ENCODE measurements at regions not wholly inside any gene's neighbourhood (a gene's known extent, or its start where the extent isn't known, plus 50 kb on each side); places are given as distances from the start of the nearest gene placed in this dataset.

DNA sequence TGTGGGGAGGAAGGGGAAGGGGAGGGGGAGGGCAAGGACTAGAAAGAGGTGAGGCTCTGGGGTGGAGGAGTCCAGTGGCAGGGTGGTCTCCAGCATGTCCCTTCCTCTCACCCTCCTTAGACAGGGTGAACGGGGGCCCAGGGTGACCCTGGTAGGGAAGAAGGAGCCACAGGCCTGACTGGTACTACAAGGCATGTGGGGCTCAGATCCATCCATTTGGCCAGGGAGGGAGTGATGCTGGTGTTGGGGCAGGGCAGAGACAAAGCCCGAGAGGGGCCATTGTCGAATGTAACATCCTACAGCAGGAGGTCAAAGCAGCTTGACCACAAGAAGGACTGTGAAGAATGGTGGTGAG lies 69.0 kb upstream of the SHISAL1 start:
- WGBS, 2 donors (ENCODE audit: low coverage in 1 of 2): 92% methylated on average over 3 of the region's 3 CpGs; no CpG with 5 or more reads in 1 of the 2 donors
- no peak overlapping the region for H3K4me3 ChIP-seq
- TF ChIP-seq POLR2A (IDR thresholded peaks at IDR 0.05) (no peak), POLR2AphosphoS5 (IDR thresholded peaks at IDR 0.05) (no peak), EP300 (IDR thresholded peaks at IDR 0.05) (no peak)
- TF ChIP-seq, protein P1, sequence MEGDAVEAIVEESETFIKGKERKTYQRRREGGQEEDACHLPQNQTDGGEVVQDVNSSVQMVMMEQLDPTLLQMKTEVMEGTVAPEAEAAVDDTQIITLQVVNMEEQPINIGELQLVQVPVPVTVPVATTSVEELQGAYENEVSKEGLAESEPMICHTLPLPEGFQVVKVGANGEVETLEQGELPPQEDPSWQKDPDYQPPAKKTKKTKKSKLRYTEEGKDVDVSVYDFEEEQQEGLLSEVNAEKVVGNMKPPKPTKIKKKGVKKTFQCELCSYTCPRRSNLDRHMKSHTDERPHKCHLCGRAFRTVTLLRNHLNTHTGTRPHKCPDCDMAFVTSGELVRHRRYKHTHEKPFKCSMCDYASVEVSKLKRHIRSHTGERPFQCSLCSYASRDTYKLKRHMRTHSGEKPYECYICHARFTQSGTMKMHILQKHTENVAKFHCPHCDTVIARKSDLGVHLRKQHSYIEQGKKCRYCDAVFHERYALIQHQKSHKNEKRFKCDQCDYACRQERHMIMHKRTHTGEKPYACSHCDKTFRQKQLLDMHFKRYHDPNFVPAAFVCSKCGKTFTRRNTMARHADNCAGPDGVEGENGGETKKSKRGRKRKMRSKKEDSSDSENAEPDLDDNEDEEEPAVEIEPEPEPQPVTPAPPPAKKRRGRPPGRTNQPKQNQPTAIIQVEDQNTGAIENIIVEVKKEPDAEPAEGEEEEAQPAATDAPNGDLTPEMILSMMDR (IDR thresholded peaks at IDR 0.05): no peak
- H3K36me3 ChIP-seq: no peaks in the 10 kb centered on the region
- no peak for ATAC-seq
- H3K27me3 ChIP-seq: no peaks in the 10 kb centered on the region
- peaks cover 0 to 19% (median 0%) of the 10 kb centered on the region in 3 donors for H3K4me1 ChIP-seq
- H3K27ac ChIP-seq: no peak overlapping the region
- H3K9me3 ChIP-seq: peaks cover 0 to 10% (median 0%) of the 10 kb centered on the region in 3 donors

DNA sequence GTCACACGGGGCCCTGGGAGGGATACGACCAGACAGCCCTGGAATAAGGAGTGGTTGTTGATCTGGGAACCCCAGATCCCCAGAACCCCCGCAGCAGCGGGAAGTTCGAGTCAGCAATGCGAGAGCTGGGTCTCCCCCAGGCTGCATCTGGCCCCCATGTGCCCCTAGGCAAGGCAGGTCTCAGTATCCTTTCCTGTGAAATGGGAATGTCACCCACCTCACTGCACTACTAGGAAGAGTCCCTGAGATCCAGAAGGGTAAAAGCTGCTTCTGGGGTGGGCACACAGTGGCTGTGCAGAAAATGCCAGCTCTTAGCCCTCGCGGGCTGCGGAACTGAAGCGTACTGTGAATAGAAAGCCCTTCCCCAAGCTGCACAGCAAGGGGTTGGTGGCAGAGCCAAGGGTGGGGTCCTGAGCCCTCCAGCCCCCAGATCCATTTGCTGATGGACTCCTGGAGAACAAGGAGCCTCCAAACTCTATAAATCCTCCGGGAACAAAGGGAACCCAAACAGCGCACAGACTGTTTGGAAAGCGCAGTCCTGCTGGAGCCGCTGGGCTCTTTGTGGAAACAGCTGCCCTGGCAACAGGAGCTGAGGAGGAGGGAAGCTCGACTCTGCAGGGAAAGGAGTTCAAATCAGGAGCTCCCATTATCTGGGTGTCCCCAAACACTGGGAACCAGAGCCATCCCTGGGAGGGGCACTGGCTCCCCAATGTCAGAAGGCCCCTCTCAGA lies 68.2 kb upstream of the SHISAL1 start:
- no peak for TF ChIP-seq POLR2AphosphoS5 (IDR thresholded peaks at IDR 0.05)
- no peak for TF ChIP-seq EP300 (IDR thresholded peaks at IDR 0.05)
- no peak for TF ChIP-seq POLR2A (IDR thresholded peaks at IDR 0.05)
- TF ChIP-seq, protein P1 (IDR thresholded peaks at IDR 0.05): no peak
- peak overlapping the region in 1 of 4 donors; percentile 14 for H3K27ac ChIP-seq
- H3K9me3 ChIP-seq: peaks cover 0 to 10% (median 0%) of the 10 kb centered on the region in 3 donors
- H3K27me3 ChIP-seq: no peaks in the 10 kb centered on the region
- H3K36me3 ChIP-seq: no peaks in the 10 kb centered on the region
- no peak overlapping the region for H3K4me3 ChIP-seq
- whole genome bisulfite sequencing, 2 donors (ENCODE audit: low coverage in 1 of 2): 0% methylated on average over 1 of the region's 15 CpGs; no CpG with 5 or more reads in 1 of the 2 donors
- no peak for ATAC-seq
- peaks cover 0 to 19% (median 0%) of the 10 kb centered on the region in 3 donors for H3K4me1 ChIP-seq

DNA sequence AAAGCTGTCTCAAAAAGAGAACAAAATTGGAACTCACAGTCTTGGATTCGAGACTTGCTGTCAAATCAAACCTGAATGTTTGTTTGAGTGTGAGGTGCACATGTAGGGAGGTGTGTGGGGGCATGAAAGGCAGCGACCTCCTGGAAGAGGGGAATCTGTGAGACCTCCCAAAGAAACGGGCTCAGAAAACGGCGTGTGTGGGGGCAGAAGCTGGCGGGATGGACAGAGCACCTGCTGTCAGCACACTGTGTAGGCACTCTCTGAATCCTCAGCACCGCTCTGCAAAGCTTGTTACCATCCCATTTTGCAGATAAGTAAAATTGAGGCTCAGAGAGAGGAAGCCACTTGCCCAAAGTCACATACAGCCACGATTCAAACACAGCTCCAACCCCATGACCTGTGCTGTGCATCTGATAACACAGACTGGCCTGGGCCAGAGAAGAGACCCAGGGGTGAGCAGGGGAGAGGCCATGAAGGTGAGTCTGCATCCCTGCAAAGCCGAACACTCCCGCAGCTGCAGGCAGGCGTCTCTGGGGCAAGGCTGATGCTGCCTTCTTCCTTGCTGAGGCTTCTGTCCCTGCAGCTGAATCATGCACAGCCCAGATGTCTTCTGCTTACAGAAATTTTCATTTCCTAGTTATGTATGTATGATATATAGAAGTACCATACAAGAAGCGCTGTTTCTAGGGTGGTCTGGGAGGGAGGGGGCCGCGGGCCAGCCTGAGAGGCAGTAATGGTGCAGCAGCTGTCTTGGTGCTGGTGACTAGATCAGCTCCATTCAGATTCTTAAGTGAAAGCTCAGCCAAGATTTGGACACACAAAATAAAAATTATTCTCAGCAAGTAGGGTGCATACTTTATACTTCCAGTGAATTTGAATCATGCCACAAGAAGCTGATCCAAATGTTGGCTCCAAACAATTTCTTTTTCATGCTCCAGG lies 67.3 kb upstream of the SHISAL1 start:
- no peak overlapping the region for H3K27ac ChIP-seq
- peaks cover 0 to 19% (median 0%) of the 10 kb centered on the region in 3 donors for H3K4me1 ChIP-seq
- WGBS, 2 donors (ENCODE audit: low coverage in 1 of 2): 55 to 71% methylated on average over 8 to 10 of the region's 14 CpGs
- peaks cover 0 to 18% (median 0%) of the 10 kb centered on the region in 3 donors for H3K9me3 ChIP-seq
- H3K27me3 ChIP-seq: no peaks in the 10 kb centered on the region
- no peak overlapping the region for H3K4me3 ChIP-seq
- TF ChIP-seq POLR2A (IDR thresholded peaks at IDR 0.05) (no peak), EP300 (IDR thresholded peaks at IDR 0.05) (no peak), POLR2AphosphoS5 (IDR thresholded peaks at IDR 0.05) (no peak)
- TF ChIP-seq, protein P1 (IDR thresholded peaks at IDR 0.05): no peak
- no peak for ATAC-seq
- H3K36me3 ChIP-seq: no peaks in the 10 kb centered on the region

DNA sequence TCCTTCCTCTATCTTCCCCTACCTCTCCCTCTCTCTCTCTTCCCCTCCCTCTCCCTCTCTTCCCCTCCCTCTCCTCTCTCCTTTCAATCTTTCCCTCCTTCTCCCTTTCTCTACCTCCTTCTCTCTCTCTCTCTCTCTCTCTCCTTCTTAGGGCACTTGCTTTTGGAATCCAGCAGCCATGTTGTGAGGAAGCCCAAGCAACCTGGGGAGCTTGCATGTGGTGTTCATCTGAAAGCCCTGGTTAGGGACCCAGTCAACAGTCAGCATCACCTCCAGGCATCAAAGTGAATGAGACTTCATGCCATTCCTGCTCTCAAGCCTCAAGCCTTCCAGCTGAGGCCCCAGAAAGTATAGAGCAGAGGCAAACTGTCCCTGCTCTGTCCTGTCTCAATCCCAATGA lies 65.6 kb upstream of the SHISAL1 start:
- no peak for ATAC-seq

More for the DNA sequence above, 65.6 kb upstream of the SHISAL1 start:
- Histone ChIP-seq H3K4me1 (peaks cover 0 to 19% (median 0%) of the 10 kb centered on the region in 3 donors), H3K27ac (no peak overlapping the region), H3K4me3 (no peak overlapping the region), H3K36me3 (no peaks in the 10 kb centered on the region), H3K27me3 (no peaks in the 10 kb centered on the region), H3K9me3 (peaks cover 0 to 29% (median 0%) of the 10 kb centered on the region in 3 donors)
- TF ChIP-seq POLR2A (IDR thresholded peaks at IDR 0.05): no peak
- no peak for TF ChIP-seq EP300 (IDR thresholded peaks at IDR 0.05)
- TF ChIP-seq, protein P1 (IDR thresholded peaks at IDR 0.05): no peak
- TF ChIP-seq POLR2AphosphoS5 (IDR thresholded peaks at IDR 0.05): no peak

Data from gastroesophageal sphincter (tissue), 4 donors.